Right ventricle myocardium inferior (tissue), 1 donor: ENCODE measurements at regions not wholly inside any gene's neighbourhood (a gene's known extent, or its start where the extent isn't known, plus 50 kb on each side); places are given as distances from the start of the nearest gene placed in this dataset.
"Not testable (repeated sequence)": the region's sequence is repeated elsewhere in the genome, so short reads cannot be mapped to it uniquely, and the experiment has no call there.

Source experiments
- ATAC-seq: fragments of 200-7000 bp; cut with Tn5 transposase; one replicate; pipeline ENCODE4 v1.9.1; 2020; ENCODE audit warnings: mild to moderate bottlenecking, moderate library complexity
- DNase-seq: peaks from one replicate; pipeline ENCODE4 v3.0.0; 2021; ENCODE audit errors: missing footprints
- intact Hi-C: fragments of 100-400 bp; cut with DNase I; formaldehyde crosslinking; loops from one replicate; pipeline ENCODE4 v1.11.0; 2022
- donor health status: DM: no; HTN: yes; CAD: no; lungs with severe emphysema.

GRCh38 chr3:144868506-144868905 lies 896.9 kb downstream of the DIPK2A start:
- DNase-seq (no peak), ATAC-seq (no peak)
- intact Hi-C loops = no loop called here

- DNase-seq = no peak
- no peak for ATAC-seq
- intact Hi-C loops = no loop called here
Observed at GRCh38 chr3:144873066-144873465, 901.4 kb downstream of the DIPK2A start.

- intact Hi-C loops = no loop called here
- ATAC-seq = no peak
- no peak for DNase-seq
Observed at GRCh38 chr3:144875211-144875610, 903.6 kb downstream of the DIPK2A start.

- intact Hi-C loops = no loop called here
- ATAC-seq (no peak), DNase-seq (no peak)
Observed at GRCh38 chr3:144877356-144877755, 905.7 kb downstream of the DIPK2A start.

GRCh38 chr3:144879701-144880100 lies 908.1 kb downstream of the DIPK2A start:
- DNase-seq (no peak), ATAC-seq (no peak)
- intact Hi-C loops = no loop called here

GRCh38 chr3:144893980-144894379 lies 922.4 kb downstream of the DIPK2A start:
- intact Hi-C loops = no loop called here
- DNase-seq (no peak), ATAC-seq (no peak)

- ATAC-seq (no peak), DNase-seq (no peak)
- intact Hi-C loops = no loop called here
Observed at GRCh38 chr3:144894576-144894975, 923.0 kb downstream of the DIPK2A start.

GRCh38 chr3:144900366-144900765 lies 928.7 kb downstream of the DIPK2A start:
- intact Hi-C loops = no loop called here
- DNase-seq (no peak), ATAC-seq (no peak)

GRCh38 chr3:144907581-144907980 lies 936.0 kb downstream of the DIPK2A start:
- DNase-seq, ATAC-seq: not testable (repeated sequence)

GRCh38 chr3:144912968-144913367 lies 941.3 kb downstream of the DIPK2A start:
- DNase-seq = no peak
- intact Hi-C loops = no loop called here
- no peak for ATAC-seq

More at GRCh38 chr3:144907581-144907980, 936.0 kb downstream of the DIPK2A start:
- intact Hi-C loops = not testable (repeated sequence)

GRCh38 chr3:144915202-144915601 lies 943.6 kb downstream of the DIPK2A start:
- ATAC-seq = no peak
- DNase-seq = no peak
- intact Hi-C loops = no loop called here

- intact Hi-C loops = no loop called here
- ATAC-seq (no peak), DNase-seq (no peak)
Observed at GRCh38 chr3:144921710-144922109, 950.1 kb downstream of the DIPK2A start.

GRCh38 chr3:144923046-144923775 lies 951.6 kb downstream of the DIPK2A start:
- DNase-seq = no peak
- ATAC-seq = no peak
- intact Hi-C loops = no loop called here

- intact Hi-C loops = no loop called here
- DNase-seq (no peak), ATAC-seq (no peak)
Observed at GRCh38 chr3:144930431-144930830, 958.8 kb downstream of the DIPK2A start.

GRCh38 chr3:144931590-144931989 lies 960.0 kb downstream of the DIPK2A start:
- ATAC-seq (no peak), DNase-seq (no peak)
- intact Hi-C loops = no loop called here

- no peak for ATAC-seq
- intact Hi-C loops = no loop called here
- no peak for DNase-seq
Observed at GRCh38 chr3:144942093-144942837, 970.6 kb downstream of the DIPK2A start.

- no peak for DNase-seq
- no peak for ATAC-seq
- intact Hi-C loops = no loop called here
Observed at GRCh38 chr3:144942838-144943197, 971.2 kb downstream of the DIPK2A start.

- intact Hi-C loops = no loop called here
- DNase-seq (no peak), ATAC-seq (no peak)
Observed at GRCh38 chr3:144947895-144948294, 976.3 kb downstream of the DIPK2A start.

GRCh38 chr3:144948711-144949110 lies 977.1 kb downstream of the DIPK2A start:
- intact Hi-C loops = no loop called here
- DNase-seq (no peak), ATAC-seq (no peak)

- no peak for DNase-seq
- ATAC-seq = no peak
- intact Hi-C loops = no loop called here
Observed at GRCh38 chr3:144953959-144954358, 982.3 kb downstream of the DIPK2A start.
